ENCODE measurements at regions not wholly inside any gene's neighbourhood (a gene's known extent, or its start where the extent isn't known, plus 50 kb on each side); places are given as distances from the start of the nearest gene placed in this dataset.

DNA sequence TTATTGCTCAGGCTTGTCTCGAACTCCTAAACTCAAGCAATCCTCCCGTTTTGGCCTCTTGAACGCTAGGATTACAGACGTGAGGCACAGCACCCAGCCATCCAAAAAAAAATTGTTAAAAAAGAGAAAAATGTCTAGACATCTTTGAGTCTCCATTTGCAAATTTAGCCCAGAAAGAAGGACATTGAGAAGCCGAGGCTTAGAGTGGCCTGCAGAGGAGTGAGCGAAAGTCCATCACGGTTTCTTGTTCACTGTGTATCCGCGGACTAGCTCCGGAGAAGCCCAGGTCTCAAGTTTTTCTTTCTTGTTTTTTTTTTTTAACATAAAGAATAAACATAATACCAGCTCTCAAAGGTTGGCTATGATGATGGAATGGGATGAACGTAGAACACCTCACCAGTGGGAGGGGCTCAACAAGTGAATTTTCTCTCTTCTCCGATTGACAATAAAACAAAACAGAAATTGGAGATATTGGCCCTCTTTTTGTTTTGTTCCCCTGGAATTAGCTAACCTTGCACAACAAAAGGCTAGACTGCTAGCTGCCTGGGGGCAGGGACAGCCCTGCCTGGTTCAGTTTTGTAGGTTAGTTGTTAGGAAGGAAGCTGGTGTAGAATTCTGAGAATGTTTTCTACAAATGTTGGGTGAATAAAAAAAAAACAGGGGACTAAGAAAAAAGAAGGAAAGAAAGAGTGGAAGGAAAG is 163.4 kb downstream of the MYCN start:
- no peaks in the 10 kb centered on the region for H3K36me3 ChIP-seq (ENCODE audit: insufficient read depth, low read length)
- H3K9me2 ChIP-seq (replicated peaks; ENCODE audit: low read depth, low read length): no peaks in the 10 kb centered on the region
- no peaks in the 10 kb centered on the region for H3K27me3 ChIP-seq (ENCODE audit: insufficient read depth, low read length, poor library complexity, severe bottlenecking)
- no peak overlapping the region for H2AFZ ChIP-seq (ENCODE audit: low read length)
- H4K20me1 ChIP-seq (ENCODE audit: insufficient read depth, low read length, poor library complexity, severe bottlenecking): no peaks in the 10 kb centered on the region
- no peak overlapping the region for H3K4me3 ChIP-seq (ENCODE audit: low read length, poor library complexity, severe bottlenecking)
- TF ChIP-seq EZH2phosphoT487 (IDR thresholded peaks at IDR 0.05; ENCODE audit: borderline replicate concordance): no peak
- TF ChIP-seq, protein P1, sequence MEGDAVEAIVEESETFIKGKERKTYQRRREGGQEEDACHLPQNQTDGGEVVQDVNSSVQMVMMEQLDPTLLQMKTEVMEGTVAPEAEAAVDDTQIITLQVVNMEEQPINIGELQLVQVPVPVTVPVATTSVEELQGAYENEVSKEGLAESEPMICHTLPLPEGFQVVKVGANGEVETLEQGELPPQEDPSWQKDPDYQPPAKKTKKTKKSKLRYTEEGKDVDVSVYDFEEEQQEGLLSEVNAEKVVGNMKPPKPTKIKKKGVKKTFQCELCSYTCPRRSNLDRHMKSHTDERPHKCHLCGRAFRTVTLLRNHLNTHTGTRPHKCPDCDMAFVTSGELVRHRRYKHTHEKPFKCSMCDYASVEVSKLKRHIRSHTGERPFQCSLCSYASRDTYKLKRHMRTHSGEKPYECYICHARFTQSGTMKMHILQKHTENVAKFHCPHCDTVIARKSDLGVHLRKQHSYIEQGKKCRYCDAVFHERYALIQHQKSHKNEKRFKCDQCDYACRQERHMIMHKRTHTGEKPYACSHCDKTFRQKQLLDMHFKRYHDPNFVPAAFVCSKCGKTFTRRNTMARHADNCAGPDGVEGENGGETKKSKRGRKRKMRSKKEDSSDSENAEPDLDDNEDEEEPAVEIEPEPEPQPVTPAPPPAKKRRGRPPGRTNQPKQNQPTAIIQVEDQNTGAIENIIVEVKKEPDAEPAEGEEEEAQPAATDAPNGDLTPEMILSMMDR (conservative IDR thresholded peaks at IDR 0.05; ENCODE audit: low read length): no peak
- H3K9me3 ChIP-seq (ENCODE audit: insufficient read depth, low read depth, low read length): no peaks in the 10 kb centered on the region
- H3K79me2 ChIP-seq (ENCODE audit: insufficient read depth, low read length): no peaks in the 10 kb centered on the region
- H3K4me1 ChIP-seq (ENCODE audit: insufficient read depth, low read length, poor library complexity, severe bottlenecking): no peaks in the 10 kb centered on the region
- no peak overlapping the region for H3K4me2 ChIP-seq (ENCODE audit: low read depth, low read length, poor library complexity, severe bottlenecking)
- H3F3A ChIP-seq (ENCODE audit: low read depth): no peaks in the 10 kb centered on the region
- no peak overlapping the region for H3K9ac ChIP-seq (ENCODE audit: low read depth, low read length, poor library complexity, severe bottlenecking)

DNA sequence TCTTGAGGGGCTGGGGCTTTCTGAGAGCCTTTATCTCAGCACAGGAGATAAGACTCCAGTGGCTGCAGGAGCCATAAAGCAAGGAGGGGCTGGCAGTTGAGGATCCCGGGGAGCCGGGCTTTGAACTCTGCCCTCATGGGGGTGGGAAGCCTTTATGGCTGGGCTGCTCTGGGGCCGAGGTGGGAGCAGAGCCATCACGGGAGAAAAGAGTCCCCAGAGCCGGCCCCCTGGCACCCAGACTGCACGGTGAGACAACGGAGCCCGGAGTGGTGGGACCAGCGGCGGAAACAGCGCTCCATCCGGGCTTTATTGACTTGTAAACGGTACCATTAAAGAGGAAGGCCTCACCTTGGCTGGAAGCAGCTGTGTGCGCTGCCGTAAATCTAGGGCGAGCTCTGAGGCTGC is 162.6 kb downstream of the MYCN start:
- H3K4me2 ChIP-seq (ENCODE audit: low read depth, low read length, poor library complexity, severe bottlenecking): no peak overlapping the region
- H2AFZ ChIP-seq (ENCODE audit: low read length): no peak overlapping the region
- no peak overlapping the region for H3K4me3 ChIP-seq (ENCODE audit: low read length, poor library complexity, severe bottlenecking)
- H3F3A ChIP-seq (ENCODE audit: low read depth): no peaks in the 10 kb centered on the region
- no peaks in the 10 kb centered on the region for H3K9me2 ChIP-seq (replicated peaks; ENCODE audit: low read depth, low read length)
- no peaks in the 10 kb centered on the region for H3K27me3 ChIP-seq (ENCODE audit: insufficient read depth, low read length, poor library complexity, severe bottlenecking)
- H3K79me2 ChIP-seq (ENCODE audit: insufficient read depth, low read length): no peaks in the 10 kb centered on the region
- H3K36me3 ChIP-seq (ENCODE audit: insufficient read depth, low read length): no peaks in the 10 kb centered on the region
- H3K4me1 ChIP-seq (ENCODE audit: insufficient read depth, low read length, poor library complexity, severe bottlenecking): no peaks in the 10 kb centered on the region
- no peak overlapping the region for H3K9ac ChIP-seq (ENCODE audit: low read depth, low read length, poor library complexity, severe bottlenecking)
- H4K20me1 ChIP-seq (ENCODE audit: insufficient read depth, low read length, poor library complexity, severe bottlenecking): no peaks in the 10 kb centered on the region
- no peak for TF ChIP-seq EZH2phosphoT487 (IDR thresholded peaks at IDR 0.05; ENCODE audit: borderline replicate concordance)
- TF ChIP-seq, protein P1 (conservative IDR thresholded peaks at IDR 0.05; ENCODE audit: low read length): no peak
- H3K9me3 ChIP-seq (ENCODE audit: insufficient read depth, low read depth, low read length): no peaks in the 10 kb centered on the region

DNA sequence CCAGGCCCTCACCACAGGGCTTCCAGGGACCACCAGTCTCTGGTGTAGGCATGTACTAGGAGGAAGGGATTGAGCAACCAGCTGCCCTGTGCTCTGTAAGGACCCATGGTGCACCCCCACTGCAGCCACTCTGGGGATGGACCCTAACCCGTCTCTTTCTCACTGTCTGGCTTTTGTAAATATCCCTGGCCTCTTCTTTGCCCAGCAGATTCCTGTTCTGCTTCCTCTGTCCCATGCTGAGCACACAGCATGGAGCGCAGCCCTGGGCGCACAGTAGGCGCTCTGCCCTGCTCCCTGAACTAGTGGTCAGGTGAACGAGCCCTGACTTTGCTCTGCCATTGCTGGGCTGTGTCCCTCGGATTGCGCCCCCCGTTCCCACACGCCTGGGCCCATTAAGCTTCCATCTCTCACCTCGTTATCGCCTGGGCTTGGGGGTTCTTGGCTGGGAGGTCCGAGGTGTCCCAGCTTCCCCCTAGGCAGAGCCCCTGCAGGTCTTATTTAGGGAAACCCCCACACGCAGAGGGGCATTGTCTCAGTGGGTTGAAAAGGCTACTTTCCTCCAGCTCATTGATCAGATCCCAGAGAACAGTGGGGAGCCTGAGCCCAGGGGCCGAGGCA is 162.1 kb downstream of the MYCN start:
- Histone ChIP-seq H2AFZ (ENCODE audit: low read length) (no peak overlapping the region), H3K9ac (ENCODE audit: low read depth, low read length, poor library complexity, severe bottlenecking) (no peak overlapping the region), H3K9me3 (ENCODE audit: insufficient read depth, low read depth, low read length) (no peaks in the 10 kb centered on the region), H4K20me1 (ENCODE audit: insufficient read depth, low read length, poor library complexity, severe bottlenecking) (no peaks in the 10 kb centered on the region), H3K27me3 (ENCODE audit: insufficient read depth, low read length, poor library complexity, severe bottlenecking) (no peaks in the 10 kb centered on the region), H3K4me3 (ENCODE audit: low read length, poor library complexity, severe bottlenecking) (no peak overlapping the region), H3K79me2 (ENCODE audit: insufficient read depth, low read length) (no peaks in the 10 kb centered on the region), H3K9me2 (replicated peaks; ENCODE audit: low read depth, low read length) (no peaks in the 10 kb centered on the region), H3K36me3 (ENCODE audit: insufficient read depth, low read length) (no peaks in the 10 kb centered on the region), H3K4me1 (ENCODE audit: insufficient read depth, low read length, poor library complexity, severe bottlenecking) (no peaks in the 10 kb centered on the region), H3K4me2 (ENCODE audit: low read depth, low read length, poor library complexity, severe bottlenecking) (no peak overlapping the region), H3F3A (ENCODE audit: low read depth) (no peaks in the 10 kb centered on the region)
- TF ChIP-seq, protein P1 (conservative IDR thresholded peaks at IDR 0.05; ENCODE audit: low read length): no peak
- TF ChIP-seq EZH2phosphoT487 (IDR thresholded peaks at IDR 0.05; ENCODE audit: borderline replicate concordance): no peak
